ENCODE measurements at regions not wholly inside any gene's neighbourhood (a gene's known extent, or its start where the extent isn't known, plus 50 kb on each side); places are given as distances from the start of the nearest gene placed in this dataset.

- DNase-seq = no peak
Measured at GRCh38 chr2:65549631-65550030, 117.2 kb upstream of the SPRED2 start.

- DNase-seq = no peak
Measured at GRCh38 chr2:65549257-65549627, 116.8 kb upstream of the SPRED2 start.

GRCh38 chr2:65548576-65549256, 116.3 kb upstream of the SPRED2 start:
- no peak for DNase-seq

GRCh38 chr2:65548064-65548463, 115.7 kb upstream of the SPRED2 start:
- DNase-seq = no peak

- no peak for DNase-seq
Measured at GRCh38 chr2:65545837-65546805, 113.7 kb upstream of the SPRED2 start.

- no peak for DNase-seq
Measured at GRCh38 chr2:65541773-65542172, 109.4 kb upstream of the SPRED2 start.

- no peak for DNase-seq
Measured at GRCh38 chr2:65539633-65540032, 107.2 kb upstream of the SPRED2 start.

GRCh38 chr2:65537651-65538385, 105.4 kb upstream of the SPRED2 start:
- DNase-seq = no peak

GRCh38 chr2:65536596-65536995, 104.2 kb upstream of the SPRED2 start:
- DNase-seq = no peak

- DNase-seq = no peak
Measured at GRCh38 chr2:65532937-65533336, 100.5 kb upstream of the SPRED2 start.

GRCh38 chr2:65532326-65532725, 99.9 kb upstream of the SPRED2 start:
- DNase-seq = no peak

- no peak for DNase-seq
Measured at GRCh38 chr2:65530547-65531320, 98.3 kb upstream of the SPRED2 start.

- DNase-seq = no peak
Measured at GRCh38 chr2:65529419-65529818, 97.0 kb upstream of the SPRED2 start.

- DNase-seq = no peak
Measured at GRCh38 chr2:65528241-65528574, 95.8 kb upstream of the SPRED2 start.

GRCh38 chr2:65527451-65528240, 95.2 kb upstream of the SPRED2 start:
- DNase-seq = no peak

GRCh38 chr2:65525616-65526231, 93.3 kb upstream of the SPRED2 start:
- DNase-seq = no peak

GRCh38 chr2:65522922-65523321, 90.5 kb upstream of the SPRED2 start:
- no peak for DNase-seq

- DNase-seq = no peak
Measured at GRCh38 chr2:65518751-65519150, 86.4 kb upstream of the SPRED2 start.

- DNase-seq = no peak
Measured at GRCh38 chr2:65514555-65515195, 82.3 kb upstream of the SPRED2 start.

- no peak for DNase-seq
Measured at GRCh38 chr2:65512783-65513182, 80.4 kb upstream of the SPRED2 start.

- DNase-seq = no peak
Measured at GRCh38 chr2:65511306-65511705, 78.9 kb upstream of the SPRED2 start.
